Mucosa of descending colon (tissue), 3 donors: ENCODE measurements at regions not wholly inside any gene's neighbourhood (a gene's known extent, or its start where the extent isn't known, plus 50 kb on each side); places are given as distances from the start of the nearest gene placed in this dataset.

Experiments used
- ATAC-seq: fragments of 200-7000 bp; cut with Tn5 transposase; one replicate; pipeline ENCODE4 v1.9.1; 2020; ENCODE audit warnings: mild to moderate bottlenecking, moderate library complexity
- DNase-seq, 3 donors: peaks; one replicate each; pipeline ENCODE4 v3.0.0-alpha.2; 2020
- H3K36me3 ChIP-seq: fragments of 200-600 bp; one replicate; pipeline ENCODE4 v1.8.0; 2021; ENCODE audit warnings: low read depth, mild to moderate bottlenecking
- H3K4me1 ChIP-seq: fragments of 200-600 bp; one replicate; pipeline ENCODE4 v1.8.0; 2021; ENCODE audit warnings: low read depth, mild to moderate bottlenecking
- H3K4me3 ChIP-seq: fragments of 200-600 bp; one replicate; pipeline ENCODE4 v1.8.0; 2021; ENCODE audit warnings: mild to moderate bottlenecking
- H3K9me3 ChIP-seq: fragments of 200-600 bp; one replicate; pipeline ENCODE4 v1.8.0; 2021; ENCODE audit warnings: mild to moderate bottlenecking
- intact Hi-C, 2 donors: fragments of 100-400 bp; cut with DNase I in 1 of 2; cut with micrococcal nuclease in 1 of 2; formaldehyde crosslinking; loops; one replicate each; pipeline versions ENCODE4 v1.11.0 to v1.11.1; 2022; cut with DNase I, micrococcal nuclease
- TF ChIP-seq, protein P1 (sequence below): fragments of 200-600 bp; IDR thresholded peaks from one replicate; pipeline ENCODE4 v1.8.0; 2022; ENCODE audit warnings: antibody characterized with exemption, mild to moderate bottlenecking
- donor health status: DM: no; HTN: no; CAD: no; lungs with moderate emphysema.
- donor health status: DM: no; HTN: no; CAD: no.
- donor health status: DM: no; HTN: yes; CAD: no.

GRCh38 chr18:42255908-42256765 lies 301.1 kb downstream of the PIK3C3 start:
- intact Hi-C loops = no loop called here
- TF ChIP-seq, protein P1, sequence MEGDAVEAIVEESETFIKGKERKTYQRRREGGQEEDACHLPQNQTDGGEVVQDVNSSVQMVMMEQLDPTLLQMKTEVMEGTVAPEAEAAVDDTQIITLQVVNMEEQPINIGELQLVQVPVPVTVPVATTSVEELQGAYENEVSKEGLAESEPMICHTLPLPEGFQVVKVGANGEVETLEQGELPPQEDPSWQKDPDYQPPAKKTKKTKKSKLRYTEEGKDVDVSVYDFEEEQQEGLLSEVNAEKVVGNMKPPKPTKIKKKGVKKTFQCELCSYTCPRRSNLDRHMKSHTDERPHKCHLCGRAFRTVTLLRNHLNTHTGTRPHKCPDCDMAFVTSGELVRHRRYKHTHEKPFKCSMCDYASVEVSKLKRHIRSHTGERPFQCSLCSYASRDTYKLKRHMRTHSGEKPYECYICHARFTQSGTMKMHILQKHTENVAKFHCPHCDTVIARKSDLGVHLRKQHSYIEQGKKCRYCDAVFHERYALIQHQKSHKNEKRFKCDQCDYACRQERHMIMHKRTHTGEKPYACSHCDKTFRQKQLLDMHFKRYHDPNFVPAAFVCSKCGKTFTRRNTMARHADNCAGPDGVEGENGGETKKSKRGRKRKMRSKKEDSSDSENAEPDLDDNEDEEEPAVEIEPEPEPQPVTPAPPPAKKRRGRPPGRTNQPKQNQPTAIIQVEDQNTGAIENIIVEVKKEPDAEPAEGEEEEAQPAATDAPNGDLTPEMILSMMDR = no peak
- Histone ChIP-seq H3K4me1 (no peaks in the 10 kb centered on the region), H3K9me3 (no peaks in the 10 kb centered on the region), H3K4me3 (no peak overlapping the region), H3K36me3 (no peaks in the 10 kb centered on the region)
- no peak for DNase-seq
- ATAC-seq = no peak

DNA sequence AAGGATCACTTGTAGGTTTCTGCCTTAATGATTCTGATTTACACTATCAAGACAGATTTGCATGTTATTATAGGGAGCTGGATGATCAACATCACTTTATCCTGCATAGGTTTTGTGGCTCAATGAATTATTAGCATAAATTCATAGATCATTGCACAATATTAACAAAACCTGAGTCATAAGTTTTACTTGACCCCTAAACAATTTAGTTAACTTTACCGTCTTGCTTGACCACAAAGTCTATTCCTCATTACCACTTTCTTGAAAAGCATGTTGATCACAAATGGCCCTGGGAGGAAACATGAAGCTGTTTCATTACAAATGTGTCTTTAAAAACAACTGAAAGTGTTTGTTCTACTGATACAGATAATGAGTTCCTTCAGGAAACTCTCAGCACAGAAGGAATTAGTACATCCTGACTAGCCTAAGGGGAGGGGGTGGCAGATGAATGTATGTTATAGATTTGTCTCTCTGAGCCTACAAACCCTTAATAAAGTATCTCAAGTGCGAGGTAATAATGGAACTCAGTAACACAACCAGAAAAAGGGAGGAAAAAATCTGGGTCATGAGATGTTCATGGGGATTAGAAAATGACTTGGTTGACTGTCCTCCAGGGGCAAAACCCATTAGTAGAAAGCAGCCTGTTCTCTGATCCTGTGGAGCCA lies 303.4 kb downstream of the PIK3C3 start:
- intact Hi-C loops = no loop called here

DNA sequence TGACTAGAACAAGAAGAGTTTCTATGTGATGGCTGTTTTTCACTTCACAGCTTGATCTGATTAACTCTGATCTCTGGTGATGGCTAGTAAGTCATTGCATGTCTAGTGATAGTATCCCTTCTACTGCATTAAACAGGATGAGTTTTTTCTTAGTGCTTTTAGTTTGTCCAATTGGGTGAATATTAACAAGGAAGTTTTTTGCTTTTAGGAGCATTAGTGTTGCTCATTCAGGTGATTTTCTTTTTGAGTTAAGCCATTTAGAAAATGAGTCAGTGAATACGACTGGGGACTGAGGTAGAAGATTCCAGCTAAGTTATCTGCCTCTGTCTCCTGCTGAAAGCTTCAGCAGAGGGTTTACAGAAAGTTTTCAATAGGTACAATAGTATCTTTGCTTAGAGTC lies 306.7 kb downstream of the PIK3C3 start:
- TF ChIP-seq, protein P1 = no peak
- intact Hi-C loops = no loop called here
- ATAC-seq = no peak

More for the DNA sequence above, 303.4 kb downstream of the PIK3C3 start:
- Histone ChIP-seq H3K4me1 (no peaks in the 10 kb centered on the region), H3K9me3 (no peaks in the 10 kb centered on the region), H3K4me3 (no peak overlapping the region), H3K36me3 (no peaks in the 10 kb centered on the region)
- TF ChIP-seq, protein P1 = no peak
- ATAC-seq = no peak
- DNase-seq = no peak

DNA sequence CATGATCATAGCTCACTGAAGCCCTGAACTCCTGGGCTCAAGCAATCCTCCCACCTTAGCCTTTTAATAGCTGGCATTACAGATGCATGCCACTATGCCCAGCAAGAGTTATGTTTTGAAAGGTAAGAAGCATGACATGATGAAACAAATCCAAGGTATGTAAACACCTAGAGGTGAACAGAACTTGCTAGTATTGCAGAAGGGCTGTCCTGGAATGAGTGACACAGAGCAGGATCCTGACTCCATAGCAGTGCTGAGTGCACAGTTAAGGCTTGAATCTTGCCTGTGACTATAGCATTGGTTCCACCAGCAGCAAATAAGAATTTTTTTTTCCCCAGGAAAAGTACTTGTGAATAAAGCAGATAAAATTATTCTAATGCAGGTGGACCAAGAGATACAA lies 309.5 kb downstream of the PIK3C3 start:
- DNase-seq (no peak), ATAC-seq (no peak)
- Histone ChIP-seq H3K36me3 (no peaks in the 10 kb centered on the region), H3K4me3 (no peak overlapping the region), H3K9me3 (no peaks in the 10 kb centered on the region), H3K4me1 (no peaks in the 10 kb centered on the region)
- TF ChIP-seq, protein P1 = no peak
- intact Hi-C loops = no loop called here

More for the DNA sequence above, 306.7 kb downstream of the PIK3C3 start:
- Histone ChIP-seq H3K4me1 (no peaks in the 10 kb centered on the region), H3K4me3 (no peak overlapping the region), H3K9me3 (no peaks in the 10 kb centered on the region), H3K36me3 (no peaks in the 10 kb centered on the region)
- DNase-seq = no peak

- intact Hi-C loops = no loop called here
- Histone ChIP-seq H3K4me1 (no peaks in the 10 kb centered on the region), H3K9me3 (no peaks in the 10 kb centered on the region), H3K4me3 (no peak overlapping the region), H3K36me3 (no peaks in the 10 kb centered on the region)
- TF ChIP-seq, protein P1 = no peak
- DNase-seq (no peak), ATAC-seq (no peak)
These were observed 313.2 kb downstream of the PIK3C3 start for GRCh38 chr18:42268186-42268725.
